Globus pallidus (tissue), 1 donor: ENCODE measurements at regions not wholly inside any gene's neighbourhood (a gene's known extent, or its start where the extent isn't known, plus 50 kb on each side); places are given as distances from the start of the nearest gene placed in this dataset.

Source experiments
- DNase-seq: peaks from one replicate; pipeline ENCODE4 v3.0.0-alpha.2; 2015; ENCODE audit warnings: low spot score

DNA sequence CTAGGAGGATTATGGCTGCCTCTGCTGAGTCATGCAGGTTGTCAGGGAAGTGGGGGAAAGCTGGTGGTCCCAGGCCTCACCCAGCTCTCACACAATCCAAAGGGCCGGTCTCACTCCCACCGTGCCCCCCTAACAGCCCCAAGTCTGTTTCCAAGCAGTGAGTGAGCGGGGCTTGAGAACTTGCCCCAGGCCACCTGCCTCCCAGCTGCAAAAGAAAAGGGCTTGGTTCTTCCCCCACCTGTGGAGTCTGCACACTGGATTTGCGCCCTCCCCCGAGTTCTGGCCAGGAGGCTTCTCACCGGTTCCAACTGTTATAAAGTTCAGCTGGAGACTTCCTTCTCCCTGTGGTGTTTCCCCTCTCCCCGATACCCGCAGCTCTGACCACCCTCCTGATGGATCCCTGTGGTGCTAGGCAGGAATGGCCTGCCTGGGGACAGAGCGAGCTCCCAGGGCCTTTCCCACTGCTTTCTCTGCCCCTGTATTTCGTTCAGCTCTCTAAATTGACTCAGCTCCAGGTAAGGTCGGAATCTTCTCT lies 222.3 kb downstream of the BARHL2 start:
- DNase-seq: no peak

DNA sequence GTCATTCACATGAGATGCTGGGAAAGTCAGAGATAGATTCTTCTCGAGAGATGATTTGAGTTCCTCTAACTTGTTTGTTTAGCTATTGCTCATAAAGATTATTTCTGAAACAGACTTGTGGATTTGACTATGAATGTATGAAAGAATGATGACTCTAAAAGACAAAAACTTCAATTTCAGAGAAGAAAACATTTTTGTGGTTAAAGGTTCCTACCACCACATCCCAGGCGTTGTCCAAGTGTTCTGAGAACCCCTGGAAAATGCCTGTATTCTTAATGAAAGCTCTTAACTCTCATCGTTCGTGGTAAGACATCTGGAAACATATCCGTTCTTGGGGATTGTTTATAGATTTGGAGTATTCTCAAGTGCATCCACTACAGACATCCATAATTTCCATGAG lies 228.7 kb downstream of the BARHL2 start:
- no peak for DNase-seq

DNA sequence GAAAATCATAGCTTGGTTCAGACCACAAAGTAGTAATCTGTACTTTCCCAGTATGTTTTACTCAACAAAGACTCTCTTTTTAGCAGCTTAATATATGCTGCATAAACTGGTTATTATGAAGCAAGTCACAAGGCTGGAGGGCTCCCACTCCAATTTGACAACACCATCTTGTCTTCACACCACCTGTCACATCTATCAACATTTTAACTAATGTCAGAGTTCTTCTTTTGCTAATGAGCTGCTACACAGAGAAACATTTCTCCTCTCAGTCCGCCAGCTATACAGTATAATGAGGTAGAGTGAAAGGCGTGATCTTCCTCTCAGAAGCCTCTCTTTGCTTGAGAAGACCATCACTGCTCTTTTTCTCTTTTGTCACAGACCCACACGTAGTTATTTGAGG lies 230.1 kb downstream of the BARHL2 start:
- no peak for DNase-seq

- no peak for DNase-seq
These were observed 230.8 kb downstream of the BARHL2 start for GRCh38 chr1:90486134-90486824.

DNA sequence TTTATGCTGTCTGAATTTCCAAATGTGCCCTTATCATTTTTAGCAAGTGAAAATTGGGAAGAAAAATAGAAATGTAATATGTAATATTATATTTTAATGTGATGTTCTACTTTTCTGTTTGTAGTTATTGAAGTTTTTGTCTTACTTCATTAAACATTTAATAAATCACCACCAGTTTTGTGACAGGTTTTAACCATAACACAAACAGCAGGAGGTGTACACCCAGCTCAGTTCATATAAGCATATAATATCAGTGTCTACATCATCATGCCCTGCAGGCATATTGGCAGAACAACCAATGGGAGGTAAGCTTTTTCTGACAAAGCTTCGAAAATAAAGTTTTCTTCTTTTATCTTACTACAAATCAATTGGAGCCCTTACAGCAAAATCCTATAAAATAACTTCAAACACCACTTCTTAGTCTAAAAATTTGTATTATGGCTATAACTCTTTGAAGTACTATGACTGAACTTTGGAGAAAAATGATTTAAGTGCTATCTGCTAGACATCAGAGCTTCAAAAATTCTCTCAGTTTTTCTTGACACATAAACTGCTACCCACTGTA lies 236.7 kb downstream of the BARHL2 start:
- DNase-seq: no peak

DNA sequence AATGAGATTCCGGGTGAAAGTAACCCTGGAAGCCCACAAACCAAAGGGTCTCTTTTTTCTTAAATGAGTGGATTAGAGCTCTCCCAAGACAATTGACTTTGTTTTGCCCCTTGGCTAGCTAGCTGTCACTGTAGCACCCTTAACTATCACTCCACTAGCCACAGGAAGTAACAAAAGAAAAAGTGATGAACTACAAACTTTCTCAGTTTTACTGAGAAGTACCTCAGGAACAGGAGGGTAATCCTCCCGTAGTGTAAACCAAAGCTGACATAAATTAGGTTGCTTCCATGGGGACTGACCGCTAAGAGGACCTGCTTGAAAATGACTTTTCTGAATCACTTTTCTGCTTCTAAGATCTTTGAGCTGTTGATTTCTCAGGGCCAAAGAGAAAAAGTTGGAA lies 240.1 kb downstream of the BARHL2 start:
- no peak for DNase-seq

GRCh38 chr1:90476411-90476810 lies 240.7 kb downstream of the BARHL2 start:
- no peak for DNase-seq

GRCh38 chr1:90475631-90476030 lies 241.5 kb downstream of the BARHL2 start:
- DNase-seq: peak; percentile 14

GRCh38 chr1:90474731-90475130 lies 242.4 kb downstream of the BARHL2 start:
- no peak for DNase-seq

- DNase-seq: no peak
These were observed 242.9 kb downstream of the BARHL2 start for GRCh38 chr1:90474158-90474557.

DNA sequence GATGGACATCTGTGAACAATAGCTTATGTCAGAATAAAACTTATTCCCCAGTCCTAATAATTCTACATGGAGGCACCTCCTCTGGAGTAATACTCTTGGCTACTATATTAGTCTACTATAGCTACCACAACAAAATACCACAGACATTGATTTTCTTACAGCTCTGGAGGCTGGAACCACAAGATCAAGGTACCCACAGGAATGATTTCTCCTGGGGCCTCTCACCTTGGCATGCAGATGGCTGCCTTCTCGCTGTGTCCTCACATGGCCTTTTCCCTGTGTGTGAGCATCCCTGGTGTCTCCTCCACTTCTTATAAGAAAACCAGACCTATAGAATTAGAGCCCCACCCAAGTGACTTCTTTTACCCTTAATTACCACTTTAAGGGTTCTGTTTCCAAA lies 244.3 kb downstream of the BARHL2 start:
- DNase-seq: no peak

DNA sequence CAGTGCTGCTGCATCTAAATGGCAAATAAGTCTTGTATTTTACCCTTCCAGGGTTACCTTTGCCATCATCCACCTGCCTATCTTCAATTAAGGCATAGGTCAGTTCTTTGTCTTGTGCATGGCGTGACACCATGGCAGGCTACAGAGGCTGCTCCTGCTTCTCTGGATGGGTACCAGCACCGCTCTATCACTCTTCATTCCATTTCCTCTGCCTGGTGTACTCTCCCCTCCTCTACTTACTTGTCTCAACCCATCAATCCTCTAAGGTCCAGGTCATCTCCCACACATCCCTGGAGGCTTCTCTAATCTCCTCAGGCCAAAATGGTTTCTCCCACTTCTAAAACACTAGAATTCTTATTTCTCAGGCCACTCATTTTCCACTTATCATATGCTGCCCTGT lies 257.5 kb downstream of the BARHL2 start:
- no peak for DNase-seq

GRCh38 chr1:90457985-90458384 lies 259.1 kb downstream of the BARHL2 start:
- no peak for DNase-seq

DNA sequence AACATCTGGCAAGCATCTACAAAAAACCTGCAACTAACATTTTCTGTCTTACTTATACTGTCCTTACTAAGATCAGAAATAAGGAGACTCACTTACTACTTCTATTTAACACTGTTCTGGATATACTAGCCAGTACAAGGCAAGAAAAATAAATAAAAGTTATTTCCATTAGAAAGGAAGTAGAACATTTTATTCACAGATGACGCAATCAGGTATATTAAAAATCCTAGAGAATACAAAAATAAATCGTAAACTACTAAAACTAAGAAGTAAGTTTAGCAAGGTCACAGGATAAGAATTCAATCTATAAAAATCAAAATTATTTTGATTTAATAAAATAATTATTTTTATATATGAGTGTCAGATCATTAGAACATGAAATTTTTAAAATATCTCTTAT lies 264.6 kb downstream of the BARHL2 start:
- DNase-seq: no peak

DNA sequence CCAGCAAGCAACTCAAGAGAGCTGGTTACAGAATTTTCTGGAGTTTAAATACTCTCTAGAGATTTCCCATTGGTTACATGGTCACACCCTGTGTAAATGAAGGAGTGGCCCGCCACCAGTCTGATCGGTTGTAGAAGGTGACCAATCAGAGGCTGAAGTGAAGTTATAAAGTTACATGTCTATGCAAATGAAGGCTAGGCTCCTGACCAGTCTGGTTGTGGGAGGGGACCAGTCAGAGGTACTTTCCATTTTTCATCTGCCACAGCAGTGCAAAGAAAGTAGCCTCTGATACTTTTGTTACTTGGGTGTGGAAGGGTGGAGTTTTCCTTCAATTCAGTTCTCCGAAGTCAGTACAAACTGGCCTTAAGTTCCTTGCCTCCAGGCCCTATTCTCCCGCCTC lies 273.7 kb downstream of the BARHL2 start:
- DNase-seq: no peak

- no peak for DNase-seq
These were observed 281.8 kb downstream of the BARHL2 start for GRCh38 chr1:90435351-90435750.

GRCh38 chr1:90434460-90434859 lies 282.6 kb downstream of the BARHL2 start:
- DNase-seq: no peak

GRCh38 chr1:90417126-90417525 lies 300.0 kb downstream of the BARHL2 start:
- no peak for DNase-seq

DNA sequence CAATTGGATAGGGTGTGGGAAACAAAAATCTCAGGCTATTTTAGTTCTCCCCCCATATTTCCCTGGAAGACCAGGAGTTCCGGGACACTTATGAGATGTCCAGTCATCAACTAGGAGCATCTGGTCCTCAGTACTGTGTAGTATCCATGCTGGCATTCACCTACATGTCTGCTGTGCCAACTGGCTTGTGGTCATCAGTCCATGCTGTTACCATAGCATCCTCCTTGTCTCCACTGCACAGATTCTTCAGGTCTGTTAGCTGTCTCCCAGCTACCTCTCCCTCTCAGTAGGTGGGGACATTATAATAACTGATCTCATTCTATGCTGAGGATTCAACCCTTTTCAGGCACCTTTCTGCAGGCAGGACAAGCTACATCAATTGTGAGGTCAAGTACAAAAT lies 302.9 kb downstream of the BARHL2 start:
- DNase-seq: peak; percentile 35

GRCh38 chr1:90413519-90413918 lies 303.6 kb downstream of the BARHL2 start:
- DNase-seq: no peak

DNA sequence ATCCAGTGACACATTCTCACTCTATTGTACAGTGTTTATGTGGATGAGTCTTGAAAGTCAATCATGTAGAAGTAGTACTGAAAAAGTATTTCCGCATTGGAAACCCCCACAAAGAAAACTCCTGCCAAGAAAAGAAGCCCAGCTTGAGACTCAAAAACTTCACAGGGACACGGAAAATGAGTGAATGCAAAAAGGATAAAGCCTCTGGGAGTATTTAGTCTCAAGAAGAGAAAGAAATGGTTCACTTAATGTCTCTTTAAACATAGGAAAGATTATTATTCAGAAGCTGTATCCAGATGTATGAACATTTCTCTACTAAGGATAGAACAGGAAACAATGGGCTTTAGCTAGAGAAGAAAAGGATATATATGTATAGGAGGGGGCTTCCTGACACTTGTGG lies 304.5 kb downstream of the BARHL2 start:
- peak; percentile 23 for DNase-seq

GRCh38 chr1:90411185-90411584 lies 305.9 kb downstream of the BARHL2 start:
- no peak for DNase-seq

- DNase-seq: no peak
These were observed 309.4 kb downstream of the BARHL2 start for GRCh38 chr1:90407737-90408136.

DNA sequence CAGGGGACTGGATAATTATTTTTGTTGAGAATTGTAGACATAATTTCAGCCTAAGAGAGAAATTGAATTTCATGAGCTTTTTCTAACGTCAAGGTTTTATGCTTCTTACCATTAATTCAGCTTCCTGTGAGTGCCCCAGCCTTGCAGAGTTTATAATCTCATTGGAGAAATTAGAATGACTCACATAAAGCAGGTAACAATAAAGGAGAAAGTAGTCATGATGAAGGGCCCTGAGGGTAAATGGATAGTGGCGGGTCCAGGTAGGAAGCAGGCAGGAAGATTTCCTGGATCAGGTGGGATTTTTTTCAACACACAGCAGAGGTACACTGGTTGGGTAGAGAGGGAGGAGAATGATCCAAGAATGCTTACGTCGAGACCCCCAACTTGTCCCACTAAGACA lies 311.4 kb downstream of the BARHL2 start:
- no peak for DNase-seq
